HCT116 (cell line): ENCODE measurements at regions not wholly inside any gene's neighbourhood (a gene's known extent, or its start where the extent isn't known, plus 50 kb on each side); places are given as distances from the start of the nearest gene placed in this dataset.

Experiments used
- ATAC-seq: fragments of 200-7000 bp; cut with Tn5 transposase; 2 replicates; pipeline ENCODE4 v1.9.1; 2020; ENCODE audit warnings: mild to moderate bottlenecking, moderate library complexity
- BruUV-seq: library from RNA; stranded (reverse); fragments of 400-500 nt; replicated peaks from 2 replicates; lab custom pipeline; 2021; lab: Mats Ljungman, UMichigan
- CTCF ChIA-PET: fragments of 300-600 bp; sonication (Branson Sonifier 250); formaldehyde crosslinking; loops from one replicate; lab custom pipeline; 2021; ENCODE audit warnings: antibody characterized with exemption; lab: Charles Lee
- POLR2A ChIA-PET: fragments of 300-600, 350-600 bp; sonication (Branson Sonifier 250); formaldehyde crosslinking; loops from one replicate; lab custom pipeline; 2021; ENCODE audit warnings: antibody characterized with exemption; lab: Charles Lee
- RAD21 ChIA-PET, 2 experiments: fragments of 300-600 bp; sonication (Branson Sonifier 250); formaldehyde crosslinking; loops; one replicate each; lab custom pipeline; 2023; ENCODE audit warnings: low total read pairs in 2 of 2; ENCODE audit not compliant: uncharacterized antibody in 2 of 2, unreplicated experiment in 2 of 2, low non-redundant PET in 1 of 2; lab: Charles Lee
- DNase-seq: peaks from one replicate; pipeline ENCODE4 v3.0.0-alpha.2; 2010; ENCODE audit warnings: low read depth, low spot score
- H2AFZ ChIP-seq: fragments of 200-600 bp; shearing (Covaris generic), sonication (generic); 2 replicates; pipeline ENCODE4 v1.6.1; 2017; ENCODE audit warnings: low read depth, mixed run types, mixed read lengths, antibody characterized with exemption, low read length; ENCODE audit not compliant: poor library complexity, severe bottlenecking
- H3K27ac ChIP-seq: 2 replicates; pipeline ENCODE4 v1.5.1; 2012; ENCODE audit warnings: low read depth, low read length
- H3K27me3 ChIP-seq: fragments of 200-600 bp; sonication (generic); 2 replicates; pipeline ENCODE4 v1.6.1; 2016; ENCODE audit warnings: mixed run types, low read length, mixed read lengths; ENCODE audit not compliant: insufficient read depth
- H3K36me3 ChIP-seq, 2 experiments: fragments of 200-500 bp in 1 of 2; fragments of 200-600 bp in 1 of 2; sonication (Bioruptor generic) in 1 of 2; sonication (generic) in 1 of 2; 2 replicates each; pipeline versions ENCODE4 v1.5.1 to v1.6.1; 2014 to 2016; ENCODE audit warnings: low read length in 2 of 2, inconsistent platforms in 1 of 2, mixed read lengths in 1 of 2, mixed run types in 1 of 2; ENCODE audit not compliant: insufficient read depth in 2 of 2, control insufficient read depth in 1 of 2
- H3K4me1 ChIP-seq, 2 experiments: fragments of 200-600 bp in 1 of 2; sonication (generic) in 1 of 2; 2 replicates each; pipeline versions ENCODE4 v1.5.1 to v1.6.1; 2012 to 2017; ENCODE audit warnings: low read length in 2 of 2, inconsistent platforms in 1 of 2, mild to moderate bottlenecking in 1 of 2, mixed read lengths in 1 of 2, mixed run types in 1 of 2, moderate library complexity in 1 of 2; ENCODE audit not compliant: insufficient read depth in 2 of 2, control insufficient read depth in 1 of 2
- H3K4me2 ChIP-seq: fragments of 200-600 bp; sonication (generic); 2 replicates; pipeline ENCODE4 v1.6.1; 2017; ENCODE audit warnings: mixed run types, low read length, mixed read lengths
- H3K4me3 ChIP-seq, 2 experiments: fragments of 200-600 bp in 1 of 2; sonication (generic) in 1 of 2; replicated peaks in 1 of 2; 2 replicates each; pipeline ENCODE4 v1.5.1; 2011 to 2016; ENCODE audit warnings: low read length in 2 of 2, control low read depth in 1 of 2, low read depth in 1 of 2, mild to moderate bottlenecking in 1 of 2, mixed read lengths in 1 of 2, mixed run types in 1 of 2
- H3K79me2 ChIP-seq: fragments of 200-600 bp; sonication (generic); 2 replicates; pipeline ENCODE4 v1.6.1; 2017; ENCODE audit warnings: mild to moderate bottlenecking, mixed run types, low read length, moderate library complexity, mixed read lengths; ENCODE audit not compliant: insufficient read depth
- H3K9ac ChIP-seq: fragments of 200-600 bp; sonication (generic); 2 replicates; pipeline ENCODE4 v1.6.1; 2016; ENCODE audit warnings: low read length, mixed read lengths
- H3K9me2 ChIP-seq: fragments of 200-600 bp; sonication (generic), shearing (Covaris generic); 2 replicates; pipeline ENCODE4 v1.6.1; 2017; ENCODE audit warnings: mixed run types, mild to moderate bottlenecking, moderate library complexity; ENCODE audit not compliant: insufficient read depth
- H3K9me3 ChIP-seq, 2 experiments: fragments of 200-500 bp in 1 of 2; fragments of 200-600 bp in 1 of 2; sonication (Bioruptor generic) in 1 of 2; sonication (generic) in 1 of 2; 2 replicates each; pipeline ENCODE4 v1.6.1; 2014 to 2017; ENCODE audit warnings: low read length in 2 of 2, mixed read lengths in 2 of 2, inconsistent platforms in 1 of 2, low read depth in 1 of 2, mild to moderate bottlenecking in 1 of 2, mixed run types in 1 of 2, moderate library complexity in 1 of 2; ENCODE audit not compliant: control insufficient read depth in 1 of 2, insufficient read depth in 1 of 2
- H4K20me1 ChIP-seq: fragments of 200-600 bp; sonication (generic), shearing (Covaris generic); 2 replicates; pipeline ENCODE4 v1.6.1; 2017; ENCODE audit warnings: mixed run types, mild to moderate bottlenecking, moderate library complexity; ENCODE audit not compliant: insufficient read depth
- CBX3 ChIP-seq: IDR thresholded peaks from 2 replicates; pipeline ENCODE4 v1.6.1; 2012; ENCODE audit warnings: low read depth
- CEBPB ChIP-seq: IDR thresholded peaks from 2 replicates; pipeline ENCODE4 v1.6.1; 2012; ENCODE audit warnings: low read depth
- EGR1 ChIP-seq: IDR thresholded peaks from 2 replicates; pipeline ENCODE4 v1.6.1; 2012; ENCODE audit warnings: low read depth
- ELF1 ChIP-seq: IDR thresholded peaks from 2 replicates; pipeline ENCODE4 v1.6.1; 2012; ENCODE audit warnings: low read depth, borderline replicate concordance
- POLR2A ChIP-seq: IDR thresholded peaks from 2 replicates; pipeline ENCODE4 v1.7.0; 2011; ENCODE audit warnings: borderline replicate concordance; ENCODE audit not compliant: insufficient read depth, insufficient read length; ENCODE audit errors: extremely low read depth
- POLR2AphosphoS5 ChIP-seq: IDR thresholded peaks from 2 replicates; pipeline ENCODE4 v1.6.1; 2011; ENCODE audit warnings: mild to moderate bottlenecking, low read depth, low read length, moderate library complexity
- REST ChIP-seq: IDR thresholded peaks from 2 replicates; pipeline ENCODE4 v1.6.1; 2012; ENCODE audit warnings: low read depth
- SIN3A ChIP-seq: IDR thresholded peaks from 2 replicates; pipeline ENCODE4 v1.6.1; 2012; ENCODE audit warnings: low read depth
- YY1 ChIP-seq: IDR thresholded peaks from 2 replicates; pipeline ENCODE4 v1.6.1; 2011; ENCODE audit warnings: low read length, low read depth, moderate library complexity, mild to moderate bottlenecking; ENCODE audit not compliant: insufficient replicate concordance; ENCODE audit errors: extremely low read depth
- intact Hi-C: fragments of 100-400 bp; cut with micrococcal nuclease; formaldehyde crosslinking; loops from 2 replicates; pipeline ENCODE4 v1.10.0; 2022
- TF ChIP-seq, protein P1 (sequence below): IDR thresholded peaks from 2 replicates; pipeline ENCODE4 v1.6.1; 2012
- TF ChIP-seq, protein P2 (sequence below): IDR thresholded peaks from 2 replicates; pipeline ENCODE4 v1.6.1; 2012

- DNase-seq (no peak), ATAC-seq (no peak)
- intact Hi-C loops = no loop called here
- Histone ChIP-seq H3K4me2 (no peak overlapping the region), H3K27me3 (no peaks in the 10 kb centered on the region), H2AFZ (no peak overlapping the region), H3K9me2 (no peaks in the 10 kb centered on the region), H3K27ac (no peak overlapping the region), H3K4me3 (no peak overlapping the region), H3K4me1 (peaks cover 0 to 14% of the 10 kb centered on the region in 2 experiments; a peak in 2 of 4 replicates), H3K79me2 (no peaks in the 10 kb centered on the region), H3K9me3 (no peaks in the 10 kb centered on the region), H4K20me1 (no peaks in the 10 kb centered on the region), H3K36me3 (no peaks in the 10 kb centered on the region), H3K9ac (no peak overlapping the region)
- CTCF ChIA-PET = no interaction called here
- POLR2A ChIA-PET = no interaction called here
- RAD21 ChIA-PET = no interaction called here
- no TSS peak for BruUV-seq
- TF ChIP-seq, protein P1, sequence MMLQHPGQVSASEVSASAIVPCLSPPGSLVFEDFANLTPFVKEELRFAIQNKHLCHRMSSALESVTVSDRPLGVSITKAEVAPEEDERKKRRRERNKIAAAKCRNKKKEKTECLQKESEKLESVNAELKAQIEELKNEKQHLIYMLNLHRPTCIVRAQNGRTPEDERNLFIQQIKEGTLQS = no peak
- TF ChIP-seq ELF1 = no peak
- no peak for TF ChIP-seq POLR2A
- no peak for TF ChIP-seq CBX3
- TF ChIP-seq CEBPB = no peak
- TF ChIP-seq, protein P2, sequence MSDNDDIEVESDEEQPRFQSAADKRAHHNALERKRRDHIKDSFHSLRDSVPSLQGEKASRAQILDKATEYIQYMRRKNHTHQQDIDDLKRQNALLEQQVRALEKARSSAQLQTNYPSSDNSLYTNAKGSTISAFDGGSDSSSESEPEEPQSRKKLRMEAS = no peak
- no peak for TF ChIP-seq REST
- no peak for TF ChIP-seq SIN3A
- no peak for TF ChIP-seq EGR1
- no peak for TF ChIP-seq YY1
- TF ChIP-seq POLR2AphosphoS5 = no peak
These were observed 52.6 kb upstream of the ASAP2 start for GRCh38 chr2:9154061-9154460.
